ENCODE measurements at regions not wholly inside any gene's neighbourhood (a gene's known extent, or its start where the extent isn't known, plus 50 kb on each side); places are given as distances from the start of the nearest gene placed in this dataset.

GRCh38 chr11:97972731-97973130 is 1048.0 kb upstream of the CNTN5 start:
- TF ChIP-seq, protein P1, sequence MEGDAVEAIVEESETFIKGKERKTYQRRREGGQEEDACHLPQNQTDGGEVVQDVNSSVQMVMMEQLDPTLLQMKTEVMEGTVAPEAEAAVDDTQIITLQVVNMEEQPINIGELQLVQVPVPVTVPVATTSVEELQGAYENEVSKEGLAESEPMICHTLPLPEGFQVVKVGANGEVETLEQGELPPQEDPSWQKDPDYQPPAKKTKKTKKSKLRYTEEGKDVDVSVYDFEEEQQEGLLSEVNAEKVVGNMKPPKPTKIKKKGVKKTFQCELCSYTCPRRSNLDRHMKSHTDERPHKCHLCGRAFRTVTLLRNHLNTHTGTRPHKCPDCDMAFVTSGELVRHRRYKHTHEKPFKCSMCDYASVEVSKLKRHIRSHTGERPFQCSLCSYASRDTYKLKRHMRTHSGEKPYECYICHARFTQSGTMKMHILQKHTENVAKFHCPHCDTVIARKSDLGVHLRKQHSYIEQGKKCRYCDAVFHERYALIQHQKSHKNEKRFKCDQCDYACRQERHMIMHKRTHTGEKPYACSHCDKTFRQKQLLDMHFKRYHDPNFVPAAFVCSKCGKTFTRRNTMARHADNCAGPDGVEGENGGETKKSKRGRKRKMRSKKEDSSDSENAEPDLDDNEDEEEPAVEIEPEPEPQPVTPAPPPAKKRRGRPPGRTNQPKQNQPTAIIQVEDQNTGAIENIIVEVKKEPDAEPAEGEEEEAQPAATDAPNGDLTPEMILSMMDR (IDR thresholded peaks at IDR 0.05; ENCODE audit: control insufficient read depth, extremely low read depth, insufficient read depth), result no peak
- no peak overlapping the region for H3K4me3 ChIP-seq (ENCODE audit: low read depth, low read length)
- no peak for DNase-seq (ENCODE audit: low read depth)

DNA sequence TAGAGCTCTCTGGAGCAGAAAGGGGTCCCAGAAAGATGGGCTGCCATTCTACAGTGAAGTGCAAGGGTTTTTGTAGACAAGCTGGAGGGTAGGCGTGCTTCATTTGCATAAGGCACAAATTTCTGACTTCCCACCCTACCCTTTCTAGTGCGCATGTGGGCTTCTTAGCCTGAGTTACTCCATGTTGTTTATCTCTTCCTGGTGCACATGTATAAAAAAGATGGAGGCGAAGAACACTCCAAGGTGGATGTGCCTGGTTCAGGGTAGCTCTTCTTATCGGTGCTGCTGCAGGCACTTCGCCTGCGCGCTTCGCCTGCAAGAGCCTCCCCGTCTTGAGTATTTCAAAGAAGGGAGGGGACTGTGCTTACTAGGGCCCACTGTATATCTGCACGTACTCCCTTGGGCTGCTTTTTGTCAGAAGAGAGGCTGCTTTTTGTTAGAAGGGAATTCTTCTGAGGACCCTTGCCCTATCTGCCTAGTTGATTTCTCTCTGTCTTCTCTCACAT is 1047.3 kb upstream of the CNTN5 start:
- no peak overlapping the region for H3K4me3 ChIP-seq (ENCODE audit: low read depth, low read length)
- TF ChIP-seq, protein P1 (IDR thresholded peaks at IDR 0.05; ENCODE audit: control insufficient read depth, extremely low read depth, insufficient read depth), result no peak
- no peak for DNase-seq (ENCODE audit: low read depth)

GRCh38 chr11:97974798-97975498 is 1045.8 kb upstream of the CNTN5 start:
- no peak overlapping the region for H3K4me3 ChIP-seq (ENCODE audit: low read depth, low read length)
- no peak for DNase-seq (ENCODE audit: low read depth)
- TF ChIP-seq, protein P1 (IDR thresholded peaks at IDR 0.05; ENCODE audit: control insufficient read depth, extremely low read depth, insufficient read depth), result no peak

GRCh38 chr11:97977726-97978125 is 1043.0 kb upstream of the CNTN5 start:
- H3K4me3 ChIP-seq (ENCODE audit: low read depth, low read length), result no peak overlapping the region
- no peak for DNase-seq (ENCODE audit: low read depth)
- TF ChIP-seq, protein P1 (IDR thresholded peaks at IDR 0.05; ENCODE audit: control insufficient read depth, extremely low read depth, insufficient read depth), result no peak

DNA sequence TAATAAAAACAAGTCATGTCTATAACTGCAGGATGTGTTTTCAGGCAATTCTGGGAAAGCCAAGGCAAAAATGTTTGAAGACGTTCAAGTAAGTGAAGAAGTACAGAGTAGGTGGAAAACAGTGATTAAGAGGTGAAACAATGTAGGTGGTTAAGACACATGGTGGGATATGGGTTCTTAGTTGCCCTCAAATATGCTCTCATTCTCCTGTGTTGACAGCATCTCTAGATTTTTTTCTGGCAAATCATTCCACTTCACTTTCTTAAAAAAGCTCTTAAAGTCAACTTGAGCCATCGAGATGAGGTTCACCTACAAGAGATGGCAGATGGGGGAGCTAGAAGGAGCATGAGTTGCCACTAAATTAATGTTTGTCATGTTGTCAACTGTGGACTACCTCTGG is 1041.0 kb upstream of the CNTN5 start:
- no peak overlapping the region for H3K4me3 ChIP-seq (ENCODE audit: low read depth, low read length)
- no peak for DNase-seq (ENCODE audit: low read depth)
- TF ChIP-seq, protein P1 (IDR thresholded peaks at IDR 0.05; ENCODE audit: control insufficient read depth, extremely low read depth, insufficient read depth), result no peak

- H3K4me3 ChIP-seq (ENCODE audit: low read depth, low read length), result no peak overlapping the region
- TF ChIP-seq, protein P1 (IDR thresholded peaks at IDR 0.05; ENCODE audit: control insufficient read depth, extremely low read depth, insufficient read depth), result no peak
- no peak for DNase-seq (ENCODE audit: low read depth)
These were observed 1038.2 kb upstream of the CNTN5 start for GRCh38 chr11:97982512-97982911.

DNA sequence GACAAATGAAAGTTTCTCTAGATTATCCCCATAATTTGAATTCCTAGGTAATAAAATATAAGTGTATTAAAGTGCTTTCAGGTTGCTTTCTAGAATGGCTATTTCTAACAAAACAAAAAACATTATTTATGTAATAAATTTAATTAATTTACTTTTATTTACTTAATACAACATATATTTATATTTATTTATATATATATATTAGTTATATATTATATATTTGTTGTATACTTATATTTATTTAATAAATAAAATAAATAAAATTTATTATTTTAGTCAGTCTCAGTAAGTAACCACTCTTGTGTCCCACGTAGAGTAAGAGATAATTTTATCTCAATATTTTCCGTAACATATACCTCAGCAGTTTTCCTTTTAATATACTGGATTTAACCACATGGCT is 1031.6 kb upstream of the CNTN5 start:
- no peak overlapping the region for H3K4me3 ChIP-seq (ENCODE audit: low read depth, low read length)
- TF ChIP-seq, protein P1 (IDR thresholded peaks at IDR 0.05; ENCODE audit: control insufficient read depth, extremely low read depth, insufficient read depth), result no peak
- no peak for DNase-seq (ENCODE audit: low read depth)
